PC-9 (cell line): ENCODE measurements at regions not wholly inside any gene's neighbourhood (a gene's known extent, or its start where the extent isn't known, plus 50 kb on each side); places are given as distances from the start of the nearest gene placed in this dataset.

Source experiments
- CTCF ChIP-seq: fragments of 200-600 bp; sonication (generic); conservative IDR thresholded peaks from 2 replicates; pipeline ENCODE4 v1.6.1; 2017; ENCODE audit warnings: mixed run types, antibody characterized with exemption, mild to moderate bottlenecking, moderate library complexity
- EZH2 ChIP-seq: fragments of 200-600 bp; sonication (generic); IDR thresholded peaks from 2 replicates; pipeline ENCODE4 v1.8.0; 2017; ENCODE audit warnings: antibody characterized with exemption, low read depth

DNA sequence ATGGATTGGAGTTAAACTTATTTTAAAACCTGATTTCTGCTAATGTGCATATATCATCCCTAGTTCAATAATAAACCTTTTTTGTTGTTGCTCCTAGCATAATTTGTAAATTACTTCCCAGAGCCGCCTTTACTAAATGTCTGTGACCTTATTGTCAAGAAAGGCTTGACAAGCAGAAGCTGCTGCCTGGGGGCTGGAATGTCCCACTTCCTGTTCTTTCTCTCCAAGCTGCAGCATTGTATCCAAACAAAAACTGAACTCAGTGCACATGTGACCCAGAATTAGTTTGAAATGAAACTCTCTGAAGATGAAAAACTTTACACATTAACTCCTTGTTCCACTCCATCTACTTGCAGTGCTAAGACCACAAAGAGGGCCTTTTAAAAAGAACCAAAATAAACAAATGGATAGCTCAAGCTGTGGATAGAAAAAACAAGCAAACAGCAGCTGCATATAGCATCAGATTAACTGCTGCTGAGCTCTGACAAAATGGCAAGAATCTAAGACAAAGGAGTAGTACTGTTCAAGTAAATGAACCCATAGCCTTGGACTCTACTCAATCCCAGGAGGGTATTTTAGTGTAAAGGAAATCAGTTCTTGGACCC is 99.8 kb upstream of the NEUROD1 start:
- TF ChIP-seq CTCF, result no peak
- TF ChIP-seq EZH2, result no peak
